ENCODE measurements at regions not wholly inside any gene's neighbourhood (a gene's known extent, or its start where the extent isn't known, plus 50 kb on each side); places are given as distances from the start of the nearest gene placed in this dataset.

DNA sequence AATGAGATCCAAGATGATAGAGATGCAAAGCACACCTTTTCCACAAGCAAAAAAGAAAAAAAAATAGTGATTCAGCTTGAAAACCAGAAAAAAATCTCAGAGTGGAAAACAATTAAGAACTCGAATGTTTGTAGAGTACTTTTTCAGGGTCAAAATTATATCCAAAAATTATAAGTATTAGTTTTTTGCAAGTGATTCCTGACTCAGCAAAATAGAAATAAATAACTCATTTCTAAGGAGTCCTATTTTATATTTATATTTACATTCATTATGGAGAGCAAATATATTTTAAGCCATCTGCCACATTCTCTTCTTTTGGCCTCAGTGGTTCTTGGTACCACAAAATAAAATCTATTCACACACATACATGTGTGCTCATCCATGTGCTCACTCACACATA is 1011.8 kb upstream of the ARRDC3 start:
- Histone ChIP-seq H3K4me1 (ENCODE audit: low read length) (no peaks in the 10 kb centered on the region), H3K79me2 (ENCODE audit: low read length) (no peaks in the 10 kb centered on the region), H3K4me3 (ENCODE audit: low read length) (no peak overlapping the region), H2AFZ (ENCODE audit: low read depth, low read length) (no peak overlapping the region), H3K27me3 (ENCODE audit: low read depth, low read length) (no peaks in the 10 kb centered on the region), H3K36me3 (replicated peaks; ENCODE audit: low read depth, low read length) (no peaks in the 10 kb centered on the region), H3K4me2 (ENCODE audit: low read length) (no peak overlapping the region), H3K27ac (ENCODE audit: low read length) (no peak overlapping the region), H4K20me1 (ENCODE audit: insufficient read depth, low read length) (no peaks in the 10 kb centered on the region), H3K9me3 (ENCODE audit: insufficient read depth, low read length) (no peaks in the 10 kb centered on the region), H3K9ac (ENCODE audit: low read length) (no peak overlapping the region)
- TF ChIP-seq EZH2phosphoT487 (IDR thresholded peaks at IDR 0.05; ENCODE audit: low read depth) = no peak
- TF ChIP-seq, protein P1, sequence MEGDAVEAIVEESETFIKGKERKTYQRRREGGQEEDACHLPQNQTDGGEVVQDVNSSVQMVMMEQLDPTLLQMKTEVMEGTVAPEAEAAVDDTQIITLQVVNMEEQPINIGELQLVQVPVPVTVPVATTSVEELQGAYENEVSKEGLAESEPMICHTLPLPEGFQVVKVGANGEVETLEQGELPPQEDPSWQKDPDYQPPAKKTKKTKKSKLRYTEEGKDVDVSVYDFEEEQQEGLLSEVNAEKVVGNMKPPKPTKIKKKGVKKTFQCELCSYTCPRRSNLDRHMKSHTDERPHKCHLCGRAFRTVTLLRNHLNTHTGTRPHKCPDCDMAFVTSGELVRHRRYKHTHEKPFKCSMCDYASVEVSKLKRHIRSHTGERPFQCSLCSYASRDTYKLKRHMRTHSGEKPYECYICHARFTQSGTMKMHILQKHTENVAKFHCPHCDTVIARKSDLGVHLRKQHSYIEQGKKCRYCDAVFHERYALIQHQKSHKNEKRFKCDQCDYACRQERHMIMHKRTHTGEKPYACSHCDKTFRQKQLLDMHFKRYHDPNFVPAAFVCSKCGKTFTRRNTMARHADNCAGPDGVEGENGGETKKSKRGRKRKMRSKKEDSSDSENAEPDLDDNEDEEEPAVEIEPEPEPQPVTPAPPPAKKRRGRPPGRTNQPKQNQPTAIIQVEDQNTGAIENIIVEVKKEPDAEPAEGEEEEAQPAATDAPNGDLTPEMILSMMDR (IDR thresholded peaks at IDR 0.05; ENCODE audit: low read depth, low read length) = no peak

DNA sequence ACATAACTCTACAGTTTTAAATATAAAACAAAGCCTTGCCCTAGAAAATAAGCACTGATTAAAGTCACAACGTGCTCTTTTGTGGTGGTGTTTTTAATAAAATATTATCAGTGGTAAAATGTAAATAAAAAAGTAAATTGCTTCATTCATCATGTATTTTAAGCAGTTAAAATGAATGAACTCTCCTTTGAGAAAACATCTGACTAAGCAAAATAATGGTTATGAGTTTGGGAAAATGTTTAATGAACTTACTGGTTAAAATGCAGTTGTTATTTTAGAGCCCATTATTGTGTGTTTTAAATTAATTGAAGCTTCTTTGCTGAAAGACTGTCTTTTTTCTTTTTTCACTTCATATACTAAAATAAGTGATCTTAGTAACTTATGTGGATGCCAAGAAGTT is 1007.5 kb upstream of the ARRDC3 start:
- Histone ChIP-seq H3K36me3 (replicated peaks; ENCODE audit: low read depth, low read length) (no peaks in the 10 kb centered on the region), H3K4me3 (ENCODE audit: low read length) (no peak overlapping the region), H3K27ac (ENCODE audit: low read length) (no peak overlapping the region), H3K79me2 (ENCODE audit: low read length) (no peaks in the 10 kb centered on the region), H3K4me2 (ENCODE audit: low read length) (no peak overlapping the region), H2AFZ (ENCODE audit: low read depth, low read length) (no peak overlapping the region), H3K27me3 (ENCODE audit: low read depth, low read length) (no peaks in the 10 kb centered on the region), H3K4me1 (ENCODE audit: low read length) (no peaks in the 10 kb centered on the region), H3K9me3 (ENCODE audit: insufficient read depth, low read length) (no peaks in the 10 kb centered on the region), H4K20me1 (ENCODE audit: insufficient read depth, low read length) (no peaks in the 10 kb centered on the region), H3K9ac (ENCODE audit: low read length) (no peak overlapping the region)
- no peak for TF ChIP-seq EZH2phosphoT487 (IDR thresholded peaks at IDR 0.05; ENCODE audit: low read depth)
- TF ChIP-seq, protein P1 (IDR thresholded peaks at IDR 0.05; ENCODE audit: low read depth, low read length) = no peak

DNA sequence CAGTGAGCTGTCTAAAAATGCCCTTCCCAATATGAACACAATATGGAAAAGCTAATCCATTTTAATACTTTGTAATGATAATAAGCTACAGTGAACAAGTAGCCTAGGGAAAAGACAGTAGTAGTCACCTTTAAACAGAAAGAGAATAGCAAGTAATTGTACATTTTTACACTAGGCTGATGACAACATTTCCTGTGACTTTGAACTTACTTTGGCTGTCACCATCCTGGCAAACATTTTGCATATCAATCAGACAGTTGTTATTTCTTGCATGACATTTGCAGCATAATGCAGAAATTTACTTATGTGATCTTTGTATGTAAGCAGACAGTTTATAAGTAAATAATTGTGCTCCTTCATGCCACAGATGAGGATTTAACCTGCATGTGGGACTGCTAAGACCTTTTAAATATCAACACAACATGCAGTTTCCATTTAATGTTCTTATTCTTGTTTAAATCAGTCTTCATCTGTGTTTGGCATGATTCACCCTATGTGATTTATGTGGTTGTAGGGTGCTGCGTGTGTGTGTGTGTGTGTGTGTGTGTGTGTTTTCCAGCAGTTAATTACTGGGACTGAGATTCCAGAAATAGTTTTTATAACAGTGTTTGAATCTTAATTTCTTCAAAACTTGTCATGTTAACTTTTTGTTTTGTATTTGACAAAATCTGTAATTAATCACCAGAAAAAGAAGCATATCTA is 997.1 kb upstream of the ARRDC3 start:
- H3K4me3 ChIP-seq (ENCODE audit: low read length) = no peak overlapping the region
- no peak overlapping the region for H3K9ac ChIP-seq (ENCODE audit: low read length)
- no peaks in the 10 kb centered on the region for H4K20me1 ChIP-seq (ENCODE audit: insufficient read depth, low read length)
- no peak overlapping the region for H2AFZ ChIP-seq (ENCODE audit: low read depth, low read length)
- TF ChIP-seq EZH2phosphoT487 (IDR thresholded peaks at IDR 0.05; ENCODE audit: low read depth) = no peak
- no peaks in the 10 kb centered on the region for H3K27me3 ChIP-seq (ENCODE audit: low read depth, low read length)
- H3K36me3 ChIP-seq (replicated peaks; ENCODE audit: low read depth, low read length) = no peaks in the 10 kb centered on the region
- no peaks in the 10 kb centered on the region for H3K9me3 ChIP-seq (ENCODE audit: insufficient read depth, low read length)
- H3K4me1 ChIP-seq (ENCODE audit: low read length) = no peaks in the 10 kb centered on the region
- no peaks in the 10 kb centered on the region for H3K79me2 ChIP-seq (ENCODE audit: low read length)
- H3K27ac ChIP-seq (ENCODE audit: low read length) = no peak overlapping the region
- no peak overlapping the region for H3K4me2 ChIP-seq (ENCODE audit: low read length)

DNA sequence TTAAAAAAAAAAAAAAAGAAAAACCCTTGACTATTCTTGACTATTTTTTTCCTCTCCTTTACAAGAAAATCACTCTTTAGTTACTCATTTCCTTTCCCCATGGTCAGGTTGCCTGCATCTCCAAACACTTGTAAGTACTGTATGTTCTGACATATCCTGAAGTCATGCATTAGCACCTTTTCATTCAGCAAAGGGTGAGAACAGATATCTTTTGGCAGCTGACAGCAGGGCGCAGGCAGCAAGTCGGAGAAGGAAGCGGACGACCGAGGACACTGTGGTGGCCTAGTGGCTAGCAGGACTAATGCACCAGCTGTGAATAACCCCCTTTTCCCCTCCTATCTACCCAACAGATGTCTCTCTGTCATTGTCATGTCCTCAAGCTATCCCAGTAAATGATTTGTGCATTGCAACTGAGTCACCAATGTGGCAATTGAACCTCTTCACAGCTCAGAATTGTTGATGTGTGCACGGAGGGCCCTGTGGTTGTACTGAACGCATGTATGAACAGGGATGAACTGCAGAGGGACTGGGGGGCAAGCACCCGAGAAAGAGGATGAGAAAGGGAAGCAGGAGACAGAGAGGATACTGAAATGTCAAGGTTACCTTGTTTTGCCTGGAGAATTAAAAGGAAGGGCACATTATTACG is 996.0 kb upstream of the ARRDC3 start:
- no peaks in the 10 kb centered on the region for H4K20me1 ChIP-seq (ENCODE audit: insufficient read depth, low read length)
- no peak overlapping the region for H3K27ac ChIP-seq (ENCODE audit: low read length)
- no peaks in the 10 kb centered on the region for H3K9me3 ChIP-seq (ENCODE audit: insufficient read depth, low read length)
- no peaks in the 10 kb centered on the region for H3K79me2 ChIP-seq (ENCODE audit: low read length)
- H2AFZ ChIP-seq (ENCODE audit: low read depth, low read length) = no peak overlapping the region
- no peaks in the 10 kb centered on the region for H3K4me1 ChIP-seq (ENCODE audit: low read length)
- H3K9ac ChIP-seq (ENCODE audit: low read length) = no peak overlapping the region
- H3K4me3 ChIP-seq (ENCODE audit: low read length) = no peak overlapping the region
- no peak overlapping the region for H3K4me2 ChIP-seq (ENCODE audit: low read length)
- no peak for TF ChIP-seq EZH2phosphoT487 (IDR thresholded peaks at IDR 0.05; ENCODE audit: low read depth)
- TF ChIP-seq, protein P1 (IDR thresholded peaks at IDR 0.05; ENCODE audit: low read depth, low read length) = no peak
- no peaks in the 10 kb centered on the region for H3K27me3 ChIP-seq (ENCODE audit: low read depth, low read length)
- no peaks in the 10 kb centered on the region for H3K36me3 ChIP-seq (replicated peaks; ENCODE audit: low read depth, low read length)

Measured in OCI-LY3 (cell line).